Sigmoid colon (tissue), 4 donors: ENCODE measurements at regions not wholly inside any gene's neighbourhood (a gene's known extent, or its start where the extent isn't known, plus 50 kb on each side); places are given as distances from the start of the nearest gene placed in this dataset.

Experiments used
- EP300 ChIP-seq, 4 donors: sonication (generic); formaldehyde crosslinking; IDR thresholded peaks; one replicate each; pipeline ENCODE4 v1.6.1; 2017; ENCODE audit warnings: antibody characterized with exemption in 4 of 4
- TF ChIP-seq, protein P1 (sequence below), 4 experiments: fragments of 450-650 bp in 3 of 4; fragments of 200-600 bp in 1 of 4; IDR thresholded peaks; one replicate each; pipeline ENCODE4 v1.5.1; 2016 to 2019; ENCODE audit warnings: antibody characterized with exemption in 4 of 4, mild to moderate bottlenecking in 3 of 4, moderate library complexity in 2 of 4

DNA sequence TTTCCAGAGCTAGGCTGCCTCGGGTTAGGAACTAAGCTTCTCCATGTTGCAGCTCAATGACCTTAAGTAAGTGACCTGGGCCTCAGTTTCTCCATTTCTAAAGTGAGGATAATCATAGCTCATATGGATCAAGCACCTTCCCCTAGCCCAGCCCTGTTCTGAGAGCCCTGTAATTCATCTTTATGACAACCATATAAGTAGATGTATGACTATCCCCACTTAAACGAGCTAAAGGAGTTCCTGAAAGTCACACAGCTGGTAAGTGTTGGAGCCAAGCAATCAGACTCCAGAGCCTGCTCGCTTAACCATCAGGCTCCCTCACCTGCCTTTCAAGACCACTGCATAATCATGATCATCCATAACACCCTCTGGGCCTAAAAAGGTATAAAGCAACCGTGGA lies 135.4 kb downstream of the SP3 start:
- TF ChIP-seq, protein P1, sequence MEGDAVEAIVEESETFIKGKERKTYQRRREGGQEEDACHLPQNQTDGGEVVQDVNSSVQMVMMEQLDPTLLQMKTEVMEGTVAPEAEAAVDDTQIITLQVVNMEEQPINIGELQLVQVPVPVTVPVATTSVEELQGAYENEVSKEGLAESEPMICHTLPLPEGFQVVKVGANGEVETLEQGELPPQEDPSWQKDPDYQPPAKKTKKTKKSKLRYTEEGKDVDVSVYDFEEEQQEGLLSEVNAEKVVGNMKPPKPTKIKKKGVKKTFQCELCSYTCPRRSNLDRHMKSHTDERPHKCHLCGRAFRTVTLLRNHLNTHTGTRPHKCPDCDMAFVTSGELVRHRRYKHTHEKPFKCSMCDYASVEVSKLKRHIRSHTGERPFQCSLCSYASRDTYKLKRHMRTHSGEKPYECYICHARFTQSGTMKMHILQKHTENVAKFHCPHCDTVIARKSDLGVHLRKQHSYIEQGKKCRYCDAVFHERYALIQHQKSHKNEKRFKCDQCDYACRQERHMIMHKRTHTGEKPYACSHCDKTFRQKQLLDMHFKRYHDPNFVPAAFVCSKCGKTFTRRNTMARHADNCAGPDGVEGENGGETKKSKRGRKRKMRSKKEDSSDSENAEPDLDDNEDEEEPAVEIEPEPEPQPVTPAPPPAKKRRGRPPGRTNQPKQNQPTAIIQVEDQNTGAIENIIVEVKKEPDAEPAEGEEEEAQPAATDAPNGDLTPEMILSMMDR (IDR thresholded peaks at IDR 0.05): no peak
- no peak for TF ChIP-seq EP300 (IDR thresholded peaks at IDR 0.05)
